ENCODE measurements at regions not wholly inside any gene's neighbourhood (a gene's known extent, or its start where the extent isn't known, plus 50 kb on each side); places are given as distances from the start of the nearest gene placed in this dataset.

- TF ChIP-seq CTCF (conservative IDR thresholded peaks at IDR 0.05) (no peak), EZH2 (IDR thresholded peaks at IDR 0.05; ENCODE audit: low read depth) (no peak)
Measured at GRCh38 chr14:36028665-36029064, 147.9 kb downstream of the PTCSC3 start.

All from PC-9 (cell line).